ENCODE measurements at regions not wholly inside any gene's neighbourhood (a gene's known extent, or its start where the extent isn't known, plus 50 kb on each side); places are given as distances from the start of the nearest gene placed in this dataset.

GRCh38 chr18:38470421-38470820, 904.8 kb upstream of the CELF4 start (continued):
- no peak for TF ChIP-seq CHD7 (IDR thresholded peaks at IDR 0.05; ENCODE audit: insufficient replicate concordance, low read length)

Measured in H1 (cell line).